ENCODE measurements at regions not wholly inside any gene's neighbourhood (a gene's known extent, or its start where the extent isn't known, plus 50 kb on each side); places are given as distances from the start of the nearest gene placed in this dataset.

GRCh38 chr20:43247361-43247760 lies 57.7 kb upstream of the PTPRT start:
- no peak for TF ChIP-seq CTCF (conservative IDR thresholded peaks at IDR 0.05; ENCODE audit: low read depth)
- POLR2A ChIA-PET (ENCODE audit: low non-redundant PET) = no interaction called here
- no peak overlapping the region for H3K27ac ChIP-seq
- no peak for DNase-seq (ENCODE audit: low spot score)
- CTCF ChIA-PET = no interaction called here

GRCh38 chr20:43244647-43245046 lies 54.9 kb upstream of the PTPRT start:
- no peak for TF ChIP-seq CTCF (conservative IDR thresholded peaks at IDR 0.05; ENCODE audit: low read depth)
- ChIA-PET POLR2A (ENCODE audit: low non-redundant PET) (interaction anchor here (0.6 kb wide), 1 partner anchor 741 kb away, joined by 3 read pairs; no protein-coding TSS in a partner anchor), CTCF (interaction anchor here (0.6 to 0.7 kb wide), 3 partner anchors 8 to 314 kb away, joined by 3 to 5 read pairs (median 4); no protein-coding TSS in a partner anchor)
- no peak for DNase-seq (ENCODE audit: low spot score)
- H3K27ac ChIP-seq = no peak overlapping the region

GRCh38 chr20:43243672-43244269 lies 54.1 kb upstream of the PTPRT start:
- TF ChIP-seq CTCF (conservative IDR thresholded peaks at IDR 0.05; ENCODE audit: low read depth) = 0 out of 2 replicates have a peak, but pooled peaks have one; percentile 19
- DNase-seq (ENCODE audit: low spot score) = no peak
- POLR2A ChIA-PET (ENCODE audit: low non-redundant PET) = no interaction called here
- H3K27ac ChIP-seq = no peak overlapping the region
- CTCF ChIA-PET = no interaction called here

- POLR2A ChIA-PET (ENCODE audit: low non-redundant PET) = no interaction called here
- CTCF ChIA-PET = interaction anchor here (0.6 kb wide), 1 partner anchor 80 kb away, joined by 3 read pairs; no protein-coding TSS in a partner anchor
- no peak for DNase-seq (ENCODE audit: low spot score)
- no peak overlapping the region for H3K27ac ChIP-seq
- TF ChIP-seq CTCF (conservative IDR thresholded peaks at IDR 0.05; ENCODE audit: low read depth) = no peak
Observed at GRCh38 chr20:43241057-43241702, 51.5 kb upstream of the PTPRT start.

All from RWPE1 (cell line).